ENCODE measurements at regions not wholly inside any gene's neighbourhood (a gene's known extent, or its start where the extent isn't known, plus 50 kb on each side); places are given as distances from the start of the nearest gene placed in this dataset.
"Not testable (repeated sequence)": the region's sequence is repeated elsewhere in the genome, so short reads cannot be mapped to it uniquely, and the experiment has no call there.

GRCh38 chr4:187739771-187740170 lies 255.8 kb upstream of the ZFP42 start:
- no peak for DNase-seq
- H3K4me3 Mint-ChIP-seq = no peak overlapping the region
- no peaks in the 10 kb centered on the region for H3K4me1 Mint-ChIP-seq
- H3K27me3 Mint-ChIP-seq = no peaks in the 10 kb centered on the region
- H3K27ac Mint-ChIP-seq = no peak overlapping the region
- H3K9me3 Mint-ChIP-seq = peaks cover 24% of the 10 kb centered on the region
- no peaks in the 10 kb centered on the region for H3K36me3 Mint-ChIP-seq

DNA sequence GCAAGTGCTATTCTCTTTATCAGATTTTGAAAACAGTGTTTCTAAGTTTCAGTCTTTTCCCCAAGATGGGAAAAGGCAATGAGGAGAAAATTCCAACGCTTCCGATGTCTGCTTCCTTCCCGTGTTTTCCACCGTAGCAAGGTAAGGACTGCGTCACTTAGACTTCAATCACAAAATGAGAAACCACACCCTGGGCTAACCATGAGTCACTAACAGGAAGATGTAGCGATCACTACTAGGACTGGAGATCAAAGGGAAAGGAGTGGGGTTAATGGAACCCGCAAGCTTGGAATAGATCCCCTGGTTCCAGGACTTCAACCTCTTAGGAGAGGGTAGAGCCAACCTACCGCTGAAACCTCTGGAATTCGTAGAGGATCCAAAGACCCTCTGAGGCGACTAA lies 250.7 kb upstream of the ZFP42 start:
- Mint-ChIP-seq H3K36me3 (no peaks in the 10 kb centered on the region), H3K9me3 (peaks cover 19% of the 10 kb centered on the region), H3K4me3 (no peak overlapping the region), H3K27me3 (no peaks in the 10 kb centered on the region), H3K27ac (no peak overlapping the region), H3K4me1 (no peaks in the 10 kb centered on the region)
- no peak for DNase-seq

DNA sequence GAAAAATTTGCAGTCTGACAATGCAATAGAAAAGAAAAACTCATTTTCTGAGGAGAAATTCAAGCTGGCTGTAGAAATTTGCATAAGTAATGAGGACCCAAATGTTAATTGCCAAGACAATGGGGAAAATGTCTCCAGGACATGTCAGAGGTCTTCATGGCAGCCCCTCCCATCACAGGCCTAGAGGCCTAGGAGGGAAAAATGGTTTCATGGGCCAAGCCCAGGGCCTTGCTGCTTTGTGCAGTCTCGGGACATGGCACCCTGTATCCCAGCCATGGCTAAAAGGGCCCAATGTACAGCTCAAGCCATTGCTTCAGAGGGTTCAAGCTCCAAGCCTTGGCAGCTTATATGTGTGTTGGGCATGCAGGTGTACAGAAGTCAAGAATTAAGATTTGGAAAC lies 244.9 kb upstream of the ZFP42 start:
- not testable (repeated sequence) for H3K36me3 Mint-ChIP-seq, DNase-seq, H3K4me3 Mint-ChIP-seq, H3K27ac Mint-ChIP-seq, H3K4me1 Mint-ChIP-seq, H3K27me3 Mint-ChIP-seq
- peaks cover 10% of the 10 kb centered on the region for H3K9me3 Mint-ChIP-seq

GRCh38 chr4:187767158-187767557 lies 228.4 kb upstream of the ZFP42 start:
- Mint-ChIP-seq H3K4me1 (no peaks in the 10 kb centered on the region), H3K27ac (no peak overlapping the region), H3K27me3 (no peaks in the 10 kb centered on the region), H3K4me3 (no peak overlapping the region), H3K9me3 (peaks cover 4% of the 10 kb centered on the region), H3K36me3 (no peaks in the 10 kb centered on the region)
- DNase-seq = no peak

GRCh38 chr4:187767687-187768086 lies 227.9 kb upstream of the ZFP42 start:
- Mint-ChIP-seq H3K9me3 (peaks cover 4% of the 10 kb centered on the region), H3K27ac (no peak overlapping the region), H3K4me3 (no peak overlapping the region), H3K27me3 (no peaks in the 10 kb centered on the region), H3K36me3 (no peaks in the 10 kb centered on the region), H3K4me1 (no peaks in the 10 kb centered on the region)
- no peak for DNase-seq

DNA sequence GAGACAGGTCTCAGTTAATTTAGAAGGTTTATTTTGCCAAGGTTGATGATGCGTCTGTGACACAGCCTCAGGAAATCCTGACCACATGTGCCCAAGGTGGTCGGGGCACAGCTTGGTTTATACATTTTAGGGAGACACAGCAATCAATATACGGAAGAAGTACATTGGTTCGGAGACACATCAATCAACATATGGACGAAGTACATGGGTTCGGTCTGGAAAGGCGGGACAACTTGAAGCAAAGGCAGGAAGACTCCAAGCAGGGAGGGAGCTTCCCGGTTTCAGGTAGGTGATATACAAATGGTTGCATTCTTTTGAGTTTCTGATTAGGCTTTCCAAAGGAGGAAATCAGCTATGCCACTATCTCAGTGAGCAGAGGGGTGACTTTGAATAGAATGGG lies 225.2 kb upstream of the ZFP42 start:
- Mint-ChIP-seq H3K9me3 (peaks cover 4% of the 10 kb centered on the region), H3K27me3 (no peaks in the 10 kb centered on the region), H3K4me1 (no peaks in the 10 kb centered on the region), H3K27ac (no peak overlapping the region), H3K36me3 (no peaks in the 10 kb centered on the region), H3K4me3 (no peak overlapping the region)
- no peak for DNase-seq

- Mint-ChIP-seq H3K36me3 (no peaks in the 10 kb centered on the region), H3K4me3 (no peak overlapping the region), H3K27ac (no peak overlapping the region), H3K9me3 (peaks cover 4% of the 10 kb centered on the region), H3K27me3 (no peaks in the 10 kb centered on the region), H3K4me1 (no peaks in the 10 kb centered on the region)
- no peak for DNase-seq
Measured at GRCh38 chr4:187777954-187778353, 217.6 kb upstream of the ZFP42 start.

DNA sequence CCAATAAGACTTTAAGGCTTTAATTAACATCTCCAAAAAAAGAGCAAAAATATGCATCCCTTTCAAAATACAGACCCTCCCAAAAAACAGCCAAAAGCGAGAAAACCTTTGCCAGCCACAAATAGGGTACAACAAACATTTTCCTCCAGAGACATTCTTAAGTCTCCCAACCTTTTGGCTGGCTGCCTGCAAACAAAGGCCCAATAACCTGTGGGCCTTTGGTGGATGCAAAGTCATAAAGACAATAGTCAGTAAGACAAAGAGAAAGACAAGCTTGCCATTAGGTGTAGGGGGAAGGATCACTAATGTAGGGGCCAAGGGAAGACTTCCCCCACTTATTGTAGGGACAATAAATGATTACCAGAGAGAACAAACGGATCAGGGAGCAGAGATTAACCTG lies 215.5 kb upstream of the ZFP42 start:
- no peak overlapping the region for H3K4me3 Mint-ChIP-seq
- H3K27ac Mint-ChIP-seq = no peak overlapping the region
- H3K4me1 Mint-ChIP-seq = no peaks in the 10 kb centered on the region
- no peaks in the 10 kb centered on the region for H3K27me3 Mint-ChIP-seq
- H3K9me3 Mint-ChIP-seq = peaks cover 4% of the 10 kb centered on the region
- no peak for DNase-seq
- H3K36me3 Mint-ChIP-seq = no peaks in the 10 kb centered on the region

- no peaks in the 10 kb centered on the region for H3K36me3 Mint-ChIP-seq
- no peak for DNase-seq
- H3K27ac Mint-ChIP-seq = no peak overlapping the region
- no peaks in the 10 kb centered on the region for H3K27me3 Mint-ChIP-seq
- H3K9me3 Mint-ChIP-seq = peaks cover 4% of the 10 kb centered on the region
- no peaks in the 10 kb centered on the region for H3K4me1 Mint-ChIP-seq
- H3K4me3 Mint-ChIP-seq = no peak overlapping the region
Measured at GRCh38 chr4:187782286-187782824, 213.2 kb upstream of the ZFP42 start.

DNA sequence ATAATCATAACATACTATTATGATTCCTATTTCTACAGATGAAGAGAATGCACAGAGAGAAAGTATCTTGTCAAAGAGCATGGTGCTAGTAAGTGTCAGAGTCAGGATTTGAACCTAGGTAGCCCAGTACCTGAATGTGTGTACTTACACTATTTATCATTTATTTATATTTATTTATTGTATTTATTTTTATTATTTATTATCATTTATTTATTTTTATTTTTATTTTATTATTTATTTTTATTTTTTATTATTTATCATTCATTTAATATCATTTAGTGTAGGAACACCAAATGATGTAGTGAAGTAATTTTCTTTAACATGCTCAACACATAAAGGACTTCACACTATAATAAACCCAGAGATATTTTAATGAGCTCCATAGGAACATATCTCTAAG lies 209.4 kb upstream of the ZFP42 start:
- Mint-ChIP-seq H3K27me3 (no peaks in the 10 kb centered on the region), H3K36me3 (no peaks in the 10 kb centered on the region), H3K27ac (no peak overlapping the region), H3K9me3 (peaks cover 4% of the 10 kb centered on the region), H3K4me1 (no peaks in the 10 kb centered on the region), H3K4me3 (no peak overlapping the region)
- DNase-seq = no peak

- Mint-ChIP-seq H3K36me3 (no peaks in the 10 kb centered on the region), H3K27ac (no peak overlapping the region), H3K27me3 (no peaks in the 10 kb centered on the region), H3K4me3 (no peak overlapping the region), H3K4me1 (no peaks in the 10 kb centered on the region), H3K9me3 (no peaks in the 10 kb centered on the region)
- DNase-seq = no peak
Measured at GRCh38 chr4:187789078-187789477, 206.5 kb upstream of the ZFP42 start.

DNA sequence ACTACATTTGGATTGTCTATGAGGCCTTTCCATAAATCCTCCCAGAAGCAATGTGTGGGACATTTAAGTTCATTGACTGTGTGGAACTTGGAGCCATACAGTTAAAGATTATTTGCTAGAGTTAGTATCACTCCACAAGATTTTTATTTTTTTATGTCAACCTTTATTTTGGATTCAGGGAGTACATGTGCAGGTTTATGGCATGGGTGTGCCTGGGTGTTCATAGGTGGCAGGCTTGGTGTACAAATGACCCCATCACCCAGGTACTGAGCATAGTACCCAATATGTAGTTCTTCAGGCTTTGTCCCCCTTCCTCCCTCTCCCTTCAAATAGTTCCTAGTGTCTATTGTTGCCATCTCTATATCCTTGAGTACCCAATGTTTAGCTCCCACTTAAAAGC lies 199.8 kb upstream of the ZFP42 start:
- H3K36me3 Mint-ChIP-seq = no peaks in the 10 kb centered on the region
- DNase-seq = no peak
- H3K27me3 Mint-ChIP-seq = no peaks in the 10 kb centered on the region
- H3K9me3 Mint-ChIP-seq = peaks cover 10% of the 10 kb centered on the region
- H3K27ac Mint-ChIP-seq = no peak overlapping the region
- no peaks in the 10 kb centered on the region for H3K4me1 Mint-ChIP-seq
- H3K4me3 Mint-ChIP-seq = no peak overlapping the region

DNA sequence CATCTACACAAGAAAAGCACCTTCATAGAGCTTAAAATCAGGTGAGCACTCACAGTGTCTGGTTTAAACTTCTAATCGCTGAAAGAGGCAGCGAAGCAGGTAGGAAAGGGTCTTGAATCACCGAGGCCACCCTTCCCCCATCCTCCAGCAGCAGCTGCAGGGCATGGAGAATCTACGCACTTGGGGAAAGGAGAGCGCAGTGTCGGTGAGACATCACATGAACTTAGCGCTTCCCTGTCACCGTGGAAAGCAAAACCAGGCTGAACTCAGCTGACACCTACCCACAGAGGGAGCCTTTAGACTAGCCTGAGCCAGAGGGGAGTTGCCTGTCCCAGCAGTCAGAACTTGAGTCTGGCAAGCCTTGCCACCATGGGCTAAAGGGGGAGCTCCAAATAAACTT lies 197.2 kb upstream of the ZFP42 start:
- DNase-seq = no peak
- Mint-ChIP-seq H3K27me3 (no peaks in the 10 kb centered on the region), H3K36me3 (no peaks in the 10 kb centered on the region), H3K27ac (no peak overlapping the region), H3K4me1 (no peaks in the 10 kb centered on the region), H3K9me3 (peaks cover 15% of the 10 kb centered on the region), H3K4me3 (no peak overlapping the region)

- no peaks in the 10 kb centered on the region for H3K27me3 Mint-ChIP-seq
- H3K27ac Mint-ChIP-seq = no peak overlapping the region
- no peak overlapping the region for H3K4me3 Mint-ChIP-seq
- no peaks in the 10 kb centered on the region for H3K4me1 Mint-ChIP-seq
- DNase-seq = no peak
- no peaks in the 10 kb centered on the region for H3K36me3 Mint-ChIP-seq
- peaks cover 18% of the 10 kb centered on the region for H3K9me3 Mint-ChIP-seq
Measured at GRCh38 chr4:187799735-187800134, 195.8 kb upstream of the ZFP42 start.

DNA sequence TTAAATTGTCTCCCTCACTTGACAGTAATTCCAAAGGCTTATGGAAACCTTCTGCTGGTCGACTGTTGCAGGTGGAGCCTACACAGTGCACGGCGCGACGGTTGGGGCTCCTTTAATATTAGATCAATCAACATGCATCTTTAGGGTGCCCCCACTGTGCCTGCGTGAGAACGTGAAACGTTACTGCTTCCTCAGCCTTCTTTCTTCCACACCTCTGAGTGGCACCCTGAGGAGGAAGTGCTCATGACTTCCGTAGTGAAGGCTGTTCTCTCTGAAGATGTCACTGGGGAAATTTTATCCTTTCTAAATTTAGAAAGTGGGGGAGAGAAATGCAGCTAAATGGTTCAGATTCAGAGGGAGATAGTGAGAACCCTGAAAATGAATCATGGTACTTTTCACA lies 184.0 kb upstream of the ZFP42 start:
- no peaks in the 10 kb centered on the region for H3K36me3 Mint-ChIP-seq
- H3K27me3 Mint-ChIP-seq = no peaks in the 10 kb centered on the region
- H3K9me3 Mint-ChIP-seq = peaks cover 5% of the 10 kb centered on the region
- H3K4me3 Mint-ChIP-seq = no peak overlapping the region
- H3K4me1 Mint-ChIP-seq = no peaks in the 10 kb centered on the region
- no peak overlapping the region for H3K27ac Mint-ChIP-seq
- no peak for DNase-seq

- no peaks in the 10 kb centered on the region for H3K36me3 Mint-ChIP-seq
Measured at GRCh38 chr4:187814737-187815465, 180.7 kb upstream of the ZFP42 start.

More at GRCh38 chr4:187814737-187815465, 180.7 kb upstream of the ZFP42 start:
- H3K27ac Mint-ChIP-seq = peak overlapping the region; percentile 85
- H3K9me3 Mint-ChIP-seq = peaks cover 8% of the 10 kb centered on the region
- no peaks in the 10 kb centered on the region for H3K4me1 Mint-ChIP-seq
- peak overlapping the region; percentile 68 for H3K4me3 Mint-ChIP-seq
- no peaks in the 10 kb centered on the region for H3K27me3 Mint-ChIP-seq
- no peak for DNase-seq
